ENCODE measurements at regions not wholly inside any gene's neighbourhood (a gene's known extent, or its start where the extent isn't known, plus 50 kb on each side); places are given as distances from the start of the nearest gene placed in this dataset.

GRCh38 chr20:53850319-53850718 is 220.1 kb downstream of the BCAS1 start:
- H3K27ac ChIP-seq = no peak overlapping the region
- no peak for TF ChIP-seq CTCF (IDR thresholded peaks at IDR 0.05)
- DNase-seq (ENCODE audit: low spot score) = no peak
- H3K4me3 ChIP-seq = no peak overlapping the region

DNA sequence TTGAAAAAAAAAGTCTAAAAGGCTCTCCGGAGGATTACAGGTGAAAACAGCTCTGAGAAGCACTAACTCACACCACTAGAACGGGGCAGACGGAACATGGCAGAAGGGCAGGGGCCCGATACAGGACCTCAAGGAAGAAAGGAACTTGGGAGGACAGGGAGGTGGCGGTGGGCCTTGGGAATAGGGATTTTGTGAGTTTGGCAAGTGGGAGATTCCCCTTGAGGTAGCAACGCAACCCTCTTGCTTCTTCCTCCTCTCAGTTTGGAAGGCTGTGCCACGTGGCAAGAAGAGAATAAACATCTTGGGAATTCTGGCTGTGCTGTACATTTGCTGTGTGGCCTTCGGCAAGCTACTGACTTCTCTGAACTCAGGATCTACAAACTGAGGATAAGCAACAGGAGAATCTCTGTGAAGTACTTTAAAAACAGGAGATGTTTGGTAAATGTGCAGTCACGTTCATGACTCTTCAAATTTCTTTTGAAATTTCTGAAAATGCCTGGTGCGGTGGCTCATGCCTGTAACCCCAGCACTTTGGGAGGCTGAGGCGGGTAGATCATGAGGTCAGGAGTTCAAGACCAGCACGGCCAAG is 220.8 kb downstream of the BCAS1 start:
- no peak for TF ChIP-seq CTCF (IDR thresholded peaks at IDR 0.05)
- no peak overlapping the region for H3K4me3 ChIP-seq
- no peak overlapping the region for H3K27ac ChIP-seq
- no peak for DNase-seq (ENCODE audit: low spot score)

DNA sequence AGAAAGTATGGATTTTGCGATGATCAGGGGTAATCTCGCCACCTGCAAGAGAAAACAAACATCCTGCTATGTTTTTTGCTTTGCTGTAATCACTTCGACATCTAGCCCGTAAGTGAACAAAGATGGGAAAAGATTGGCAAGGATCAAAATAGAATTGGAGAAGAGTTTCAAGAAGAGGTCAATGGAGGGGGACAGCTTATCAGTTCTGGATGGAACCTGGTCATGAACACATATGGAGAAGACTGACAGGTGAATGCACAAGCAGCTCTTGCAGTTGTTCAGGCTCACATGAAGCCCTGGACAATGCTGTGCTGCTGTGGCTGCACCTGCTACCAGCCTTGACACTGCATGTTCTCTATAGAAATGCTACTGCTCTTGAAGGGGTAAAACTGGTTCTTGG is 222.1 kb downstream of the BCAS1 start:
- no peak overlapping the region for H3K4me3 ChIP-seq
- TF ChIP-seq CTCF (IDR thresholded peaks at IDR 0.05) = no peak
- no peak for DNase-seq (ENCODE audit: low spot score)
- no peak overlapping the region for H3K27ac ChIP-seq

DNA sequence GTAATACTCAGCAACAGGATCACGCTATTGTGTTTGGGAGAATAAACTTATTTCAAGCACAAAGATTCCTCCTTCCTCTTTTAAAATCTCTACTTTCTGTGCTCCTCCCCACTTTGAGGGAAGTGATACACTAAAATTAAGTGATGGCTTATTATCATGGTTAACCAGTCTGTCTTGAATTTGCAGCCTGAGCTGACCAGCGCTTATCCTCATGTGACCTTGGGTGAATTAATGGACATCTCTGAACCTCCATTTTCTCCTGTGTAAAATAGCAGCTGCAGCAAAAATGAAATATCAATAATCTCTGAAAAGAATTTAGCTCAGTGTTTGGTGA is 222.6 kb downstream of the BCAS1 start:
- DNase-seq (ENCODE audit: low spot score) = no peak
- peak overlapping the region in 1 of 2 donors; percentile 8 for H3K27ac ChIP-seq
- H3K4me3 ChIP-seq = no peak overlapping the region
- TF ChIP-seq CTCF (IDR thresholded peaks at IDR 0.05) = no peak

- DNase-seq (ENCODE audit: low spot score) = no peak
- Histone ChIP-seq H3K27ac (peak overlapping the region in 1 of 2 donors; percentile 8), H3K4me3 (no peak overlapping the region)
- no peak for TF ChIP-seq CTCF (IDR thresholded peaks at IDR 0.05)
Measured at GRCh38 chr20:53847139-53847836, 223.1 kb downstream of the BCAS1 start.

GRCh38 chr20:53846640-53847039 is 223.8 kb downstream of the BCAS1 start:
- Histone ChIP-seq H3K27ac (no peak overlapping the region), H3K4me3 (no peak overlapping the region)
- no peak for TF ChIP-seq CTCF (IDR thresholded peaks at IDR 0.05)
- DNase-seq (ENCODE audit: low spot score) = no peak

GRCh38 chr20:53845980-53846379 is 224.4 kb downstream of the BCAS1 start:
- TF ChIP-seq CTCF (IDR thresholded peaks at IDR 0.05) = no peak
- no peak overlapping the region for H3K4me3 ChIP-seq
- DNase-seq (ENCODE audit: low spot score) = no peak
- no peak overlapping the region for H3K27ac ChIP-seq

All from coronary artery (tissue), 2 donors.